ENCODE measurements at regions not wholly inside any gene's neighbourhood (a gene's known extent, or its start where the extent isn't known, plus 50 kb on each side); places are given as distances from the start of the nearest gene placed in this dataset.

DNA sequence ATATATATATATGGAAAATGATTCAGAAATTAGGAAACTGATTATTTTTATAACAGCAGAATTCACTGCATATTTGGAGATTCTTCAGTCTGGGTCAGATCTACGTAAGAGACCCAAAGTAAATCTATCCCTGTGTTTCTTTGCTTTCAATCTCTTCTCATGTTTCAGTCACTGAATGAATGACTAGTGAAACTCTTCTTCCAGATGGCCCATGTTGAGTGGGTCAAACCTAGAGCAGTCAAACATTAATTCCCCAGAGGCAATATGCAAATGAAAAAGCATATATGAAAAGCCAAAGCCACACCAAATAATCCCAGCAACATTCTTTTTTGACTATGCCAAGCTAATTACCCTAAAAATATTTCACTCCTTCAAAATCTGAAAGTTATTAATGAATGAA lies 317.3 kb downstream of the RBM43 start:
- H3K27me3 ChIP-seq (ENCODE audit: control insufficient read depth, insufficient read depth, low read length), result no peaks in the 10 kb centered on the region
- no peak overlapping the region for H3K27ac ChIP-seq
- H2AFZ ChIP-seq, result no peak overlapping the region
- no peak overlapping the region for H3K9ac ChIP-seq
- TF ChIP-seq, protein P1, sequence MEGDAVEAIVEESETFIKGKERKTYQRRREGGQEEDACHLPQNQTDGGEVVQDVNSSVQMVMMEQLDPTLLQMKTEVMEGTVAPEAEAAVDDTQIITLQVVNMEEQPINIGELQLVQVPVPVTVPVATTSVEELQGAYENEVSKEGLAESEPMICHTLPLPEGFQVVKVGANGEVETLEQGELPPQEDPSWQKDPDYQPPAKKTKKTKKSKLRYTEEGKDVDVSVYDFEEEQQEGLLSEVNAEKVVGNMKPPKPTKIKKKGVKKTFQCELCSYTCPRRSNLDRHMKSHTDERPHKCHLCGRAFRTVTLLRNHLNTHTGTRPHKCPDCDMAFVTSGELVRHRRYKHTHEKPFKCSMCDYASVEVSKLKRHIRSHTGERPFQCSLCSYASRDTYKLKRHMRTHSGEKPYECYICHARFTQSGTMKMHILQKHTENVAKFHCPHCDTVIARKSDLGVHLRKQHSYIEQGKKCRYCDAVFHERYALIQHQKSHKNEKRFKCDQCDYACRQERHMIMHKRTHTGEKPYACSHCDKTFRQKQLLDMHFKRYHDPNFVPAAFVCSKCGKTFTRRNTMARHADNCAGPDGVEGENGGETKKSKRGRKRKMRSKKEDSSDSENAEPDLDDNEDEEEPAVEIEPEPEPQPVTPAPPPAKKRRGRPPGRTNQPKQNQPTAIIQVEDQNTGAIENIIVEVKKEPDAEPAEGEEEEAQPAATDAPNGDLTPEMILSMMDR (IDR thresholded peaks at IDR 0.05), result no peak
- no peaks in the 10 kb centered on the region for H3K36me3 ChIP-seq (ENCODE audit: control insufficient read depth, insufficient read depth, low read length)
- no peaks in the 10 kb centered on the region for H3K79me2 ChIP-seq
- H3K4me3 ChIP-seq (ENCODE audit: low read depth, low read length), result no peak overlapping the region
- H3K4me1 ChIP-seq, result no peaks in the 10 kb centered on the region
- no peaks in the 10 kb centered on the region for H3K9me3 ChIP-seq (ENCODE audit: control insufficient read depth, low read length)
- no peak overlapping the region for H3K4me2 ChIP-seq (ENCODE audit: low read length)

DNA sequence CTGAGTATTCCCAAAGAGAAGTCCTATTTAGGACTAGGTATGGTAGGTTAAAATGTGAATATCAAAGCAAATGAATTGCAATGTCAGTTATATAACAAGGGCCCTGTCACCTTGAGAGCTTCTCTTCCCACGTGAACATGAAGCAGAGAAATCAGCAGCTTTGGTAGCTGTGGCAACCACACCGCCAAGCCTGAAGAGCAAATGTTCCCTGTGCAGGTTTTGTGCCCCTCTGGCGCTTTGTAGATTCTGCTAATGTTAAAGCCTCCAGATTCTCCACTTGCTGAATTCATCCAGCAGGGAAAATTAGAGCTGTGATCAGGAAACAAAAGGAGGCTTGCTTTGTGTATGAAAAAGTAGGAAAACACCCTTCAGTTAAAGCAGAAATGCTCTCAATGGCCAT lies 322.6 kb downstream of the RBM43 start:
- Histone ChIP-seq H3K4me1 (no peaks in the 10 kb centered on the region), H3K36me3 (ENCODE audit: control insufficient read depth, insufficient read depth, low read length) (no peaks in the 10 kb centered on the region), H3K9ac (no peak overlapping the region), H3K27me3 (ENCODE audit: control insufficient read depth, insufficient read depth, low read length) (no peaks in the 10 kb centered on the region), H3K4me2 (ENCODE audit: low read length) (no peak overlapping the region), H3K4me3 (ENCODE audit: low read depth, low read length) (no peak overlapping the region), H3K27ac (no peak overlapping the region), H3K9me3 (ENCODE audit: control insufficient read depth, low read length) (no peaks in the 10 kb centered on the region), H3K79me2 (no peaks in the 10 kb centered on the region), H2AFZ (no peak overlapping the region)
- TF ChIP-seq, protein P1 (IDR thresholded peaks at IDR 0.05), result no peak

DNA sequence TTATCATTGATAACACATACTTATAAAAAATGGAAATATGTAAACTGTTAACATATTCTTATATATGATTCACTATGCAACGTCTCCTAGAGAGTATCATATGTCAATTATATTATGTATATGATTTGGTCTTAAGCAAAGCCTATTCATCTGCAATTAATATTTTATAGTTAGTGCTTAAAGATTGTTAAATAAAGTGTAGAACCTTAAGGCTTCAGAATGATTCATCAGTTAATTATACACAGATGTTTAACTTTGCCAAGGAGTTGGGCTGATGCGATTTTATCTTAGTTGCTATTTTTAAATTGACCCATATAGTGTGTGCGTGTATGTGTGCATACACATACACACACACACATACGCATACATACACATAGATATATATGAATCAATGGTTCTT lies 323.1 kb downstream of the RBM43 start:
- Histone ChIP-seq H3K4me3 (ENCODE audit: low read depth, low read length) (no peak overlapping the region), H3K79me2 (no peaks in the 10 kb centered on the region), H3K36me3 (ENCODE audit: control insufficient read depth, insufficient read depth, low read length) (no peaks in the 10 kb centered on the region), H3K4me2 (ENCODE audit: low read length) (no peak overlapping the region), H3K27me3 (ENCODE audit: control insufficient read depth, insufficient read depth, low read length) (no peaks in the 10 kb centered on the region), H2AFZ (no peak overlapping the region), H3K27ac (no peak overlapping the region), H3K9me3 (ENCODE audit: control insufficient read depth, low read length) (no peaks in the 10 kb centered on the region), H3K4me1 (no peaks in the 10 kb centered on the region), H3K9ac (no peak overlapping the region)
- TF ChIP-seq, protein P1 (IDR thresholded peaks at IDR 0.05), result no peak

DNA sequence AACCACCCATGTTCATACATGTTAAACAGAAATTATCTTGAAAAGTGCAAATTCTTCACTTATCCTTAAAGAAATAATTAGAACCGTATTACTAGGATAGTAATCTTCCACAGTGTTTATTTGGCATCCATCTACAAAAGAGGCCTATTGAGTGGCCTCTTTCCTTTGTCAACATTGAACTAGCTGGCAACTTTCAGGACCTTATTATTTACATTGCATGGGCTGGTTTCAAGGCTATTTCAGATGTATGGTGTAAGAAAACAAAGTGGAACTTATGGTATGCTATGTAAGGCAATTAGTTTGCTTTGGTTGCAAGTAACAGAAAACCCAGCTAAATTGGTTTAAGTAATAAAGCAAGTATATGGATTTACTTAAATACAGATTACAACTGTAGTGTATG lies 324.6 kb downstream of the RBM43 start:
- Histone ChIP-seq H3K4me3 (ENCODE audit: low read depth, low read length) (no peak overlapping the region), H3K9ac (no peak overlapping the region)
- TF ChIP-seq, protein P1 (IDR thresholded peaks at IDR 0.05), result no peak

DNA sequence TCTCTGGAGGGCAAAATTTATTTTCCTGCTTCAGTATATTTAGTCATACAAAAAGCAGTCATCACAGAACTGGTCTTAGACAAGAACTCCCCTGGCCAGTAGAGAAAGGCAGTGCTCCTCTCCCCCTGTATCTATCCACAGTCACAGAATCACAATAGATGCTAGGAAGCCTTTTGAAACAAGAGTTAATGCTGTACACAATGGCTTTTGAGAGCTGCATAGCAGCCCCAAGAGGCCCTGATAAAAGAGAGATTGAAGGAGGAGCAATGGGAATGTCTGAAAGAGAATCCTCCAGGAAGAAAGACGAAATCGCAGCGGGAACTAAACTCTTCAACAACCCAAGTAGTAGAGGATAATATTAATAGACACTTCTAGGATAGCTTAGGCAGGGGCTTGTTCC lies 330.2 kb downstream of the RBM43 start:
- no peaks in the 10 kb centered on the region for H3K27me3 ChIP-seq (ENCODE audit: control insufficient read depth, insufficient read depth, low read length)
- H3K4me3 ChIP-seq (ENCODE audit: low read depth, low read length), result no peak overlapping the region
- no peaks in the 10 kb centered on the region for H3K79me2 ChIP-seq

More for the DNA sequence above, 324.6 kb downstream of the RBM43 start:
- Histone ChIP-seq H3K36me3 (ENCODE audit: control insufficient read depth, insufficient read depth, low read length) (no peaks in the 10 kb centered on the region), H3K9me3 (ENCODE audit: control insufficient read depth, low read length) (no peaks in the 10 kb centered on the region), H2AFZ (no peak overlapping the region), H3K27ac (no peak overlapping the region), H3K27me3 (ENCODE audit: control insufficient read depth, insufficient read depth, low read length) (no peaks in the 10 kb centered on the region), H3K4me1 (no peaks in the 10 kb centered on the region), H3K4me2 (ENCODE audit: low read length) (no peak overlapping the region), H3K79me2 (no peaks in the 10 kb centered on the region)

More for the DNA sequence above, 330.2 kb downstream of the RBM43 start:
- TF ChIP-seq, protein P1 (IDR thresholded peaks at IDR 0.05), result no peak
- no peak overlapping the region for H2AFZ ChIP-seq
- H3K4me2 ChIP-seq (ENCODE audit: low read length), result no peak overlapping the region
- no peaks in the 10 kb centered on the region for H3K36me3 ChIP-seq (ENCODE audit: control insufficient read depth, insufficient read depth, low read length)
- no peak overlapping the region for H3K9ac ChIP-seq
- H3K9me3 ChIP-seq (ENCODE audit: control insufficient read depth, low read length), result no peaks in the 10 kb centered on the region
- no peaks in the 10 kb centered on the region for H3K4me1 ChIP-seq
- no peak overlapping the region for H3K27ac ChIP-seq
